ENCODE measurements at regions not wholly inside any gene's neighbourhood (a gene's known extent, or its start where the extent isn't known, plus 50 kb on each side); places are given as distances from the start of the nearest gene placed in this dataset.
A peak's percentile ranks its signal among the peaks of the same experiment; 100 is the strongest.
"Not testable (repeated sequence)": the region's sequence is repeated elsewhere in the genome, so short reads cannot be mapped to it uniquely, and the experiment has no call there.

DNA sequence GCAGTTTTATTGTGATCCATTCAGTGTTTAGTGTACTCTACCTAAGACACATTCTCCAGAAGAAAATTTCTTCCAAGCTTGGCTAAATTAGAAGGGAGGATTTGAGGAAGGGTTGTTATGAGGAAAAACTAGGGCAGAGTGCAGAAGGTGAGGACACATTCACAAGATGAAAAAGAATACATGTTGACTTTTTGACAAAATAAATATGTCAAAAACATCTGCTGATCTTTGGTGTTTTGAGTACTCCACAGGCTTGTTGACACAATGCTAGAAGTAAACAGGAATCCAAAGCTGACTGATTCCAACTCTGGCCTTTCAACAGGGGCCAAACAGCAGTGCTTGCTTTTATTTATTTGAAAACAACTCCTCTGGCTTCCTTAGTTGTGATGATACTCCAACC is 125.8 kb upstream of the SLC7A11 start:
- H3K9me3 ChIP-seq (replicated peaks; ENCODE audit: control insufficient read depth, insufficient read depth, low read length), result no peaks in the 10 kb centered on the region
- H2AFZ ChIP-seq (ENCODE audit: low read depth, low read length), result no peak overlapping the region
- no peak overlapping the region for H3K27ac ChIP-seq (ENCODE audit: insufficient read depth, low read depth, low read length)
- no peak overlapping the region for H3K4me2 ChIP-seq (ENCODE audit: insufficient read depth, low read length)
- no peaks in the 10 kb centered on the region for H3K79me2 ChIP-seq (ENCODE audit: control insufficient read depth, insufficient read depth, low read length)
- no peak overlapping the region for H3K9ac ChIP-seq (replicated peaks; ENCODE audit: extremely low read depth, insufficient read depth, low read length)
- H3K36me3 ChIP-seq (ENCODE audit: control insufficient read depth in 2 of 2, extremely low read depth in 1 of 2, insufficient read depth in 2 of 2, low read length in 2 of 2), result no peaks in the 10 kb centered on the region
- ChIA-PET POLR2A (no interaction called here), CTCF (interaction anchor here (1.0 kb wide), 1 partner anchor 12 kb away, joined by 4 read pairs; no protein-coding TSS in a partner anchor)
- no peaks in the 10 kb centered on the region for H3K4me1 ChIP-seq (ENCODE audit: control insufficient read depth, extremely low read depth, insufficient read depth, low read length)
- no peaks in the 10 kb centered on the region for H4K20me1 ChIP-seq (replicated peaks; ENCODE audit: control insufficient read depth, extremely low read depth, insufficient read depth, low read length)
- BruUV-seq (replicated peaks), result no TSS peak
- no peak overlapping the region for H3K4me3 ChIP-seq (replicated peaks in 1 of 3; ENCODE audit: insufficient read depth in 1 of 3, low read depth in 1 of 3, low read length in 3 of 3)
- DNase-seq (ENCODE audit: low read depth, low spot score), result no peak
- peak; percentile 15 for FAIRE-seq
- dilution Hi-C loops (cut with MboI; ENCODE audit: extremely low pct_ligation_motif_present, low sequenced_read_pairs) (no loop called here), intact Hi-C loops (cut with micrococcal nuclease) (no loop called here)
- TF ChIP-seq POLR2A (IDR thresholded peaks at IDR 0.05; ENCODE audit: low read depth, low read length) (no peak), MYC (IDR thresholded peaks at IDR 0.05; ENCODE audit: low read depth, low read length) (no peak), JUN (IDR thresholded peaks at IDR 0.05; ENCODE audit: borderline replicate concordance, insufficient read depth, insufficient read length, low read depth) (no peak), EZH2 (IDR thresholded peaks at IDR 0.05; ENCODE audit: borderline replicate concordance, low read depth, low read length, severe bottlenecking) (no peak), POLR2AphosphoS5 (IDR thresholded peaks at IDR 0.05; ENCODE audit: insufficient read depth, low read depth, low read length) (no peak), CTCF (IDR thresholded peaks at IDR 0.05; ENCODE audit: extremely low read depth in 1 of 2, insufficient read depth in 1 of 2, low read depth in 1 of 2, low read length in 2 of 2) (no peak), GATA2 (IDR thresholded peaks at IDR 0.05; ENCODE audit: insufficient read depth, insufficient read length, low read depth, low read length) (no peak), FOS (IDR thresholded peaks at IDR 0.05; ENCODE audit: borderline replicate concordance, insufficient read depth, low read length) (no peak)
- TF ChIP-seq, protein P1, sequence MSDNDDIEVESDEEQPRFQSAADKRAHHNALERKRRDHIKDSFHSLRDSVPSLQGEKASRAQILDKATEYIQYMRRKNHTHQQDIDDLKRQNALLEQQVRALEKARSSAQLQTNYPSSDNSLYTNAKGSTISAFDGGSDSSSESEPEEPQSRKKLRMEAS (IDR thresholded peaks at IDR 0.05; ENCODE audit: insufficient read depth, insufficient read length), result no peak
- no peaks in the 10 kb centered on the region for H3K27me3 ChIP-seq (ENCODE audit: control insufficient read depth in 2 of 2, insufficient read depth in 2 of 2, low read length in 2 of 2)
- H3K9me1 ChIP-seq (replicated peaks; ENCODE audit: control insufficient read depth, extremely low read depth, insufficient read depth, low read length), result no peaks in the 10 kb centered on the region

- H3K36me3 ChIP-seq (ENCODE audit: control insufficient read depth in 2 of 2, extremely low read depth in 1 of 2, insufficient read depth in 2 of 2, low read length in 2 of 2); H3K4me2 ChIP-seq (ENCODE audit: insufficient read depth, low read length); H3K9ac ChIP-seq (replicated peaks; ENCODE audit: extremely low read depth, insufficient read depth, low read length); H3K27ac ChIP-seq (ENCODE audit: insufficient read depth, low read depth, low read length); CTCF ChIA-PET; POLR2A ChIA-PET; H3K79me2 ChIP-seq (ENCODE audit: control insufficient read depth, insufficient read depth, low read length); H3K4me1 ChIP-seq (ENCODE audit: control insufficient read depth, extremely low read depth, insufficient read depth, low read length); FAIRE-seq; H2AFZ ChIP-seq (ENCODE audit: low read depth, low read length); H3K27me3 ChIP-seq (ENCODE audit: control insufficient read depth in 2 of 2, insufficient read depth in 2 of 2, low read length in 2 of 2); DNase-seq (ENCODE audit: low read depth, low spot score); dilution Hi-C loops (cut with MboI; ENCODE audit: extremely low pct_ligation_motif_present, low sequenced_read_pairs); BruUV-seq (replicated peaks); H3K4me3 ChIP-seq (replicated peaks in 1 of 3; ENCODE audit: insufficient read depth in 1 of 3, low read depth in 1 of 3, low read length in 3 of 3); H4K20me1 ChIP-seq (replicated peaks; ENCODE audit: control insufficient read depth, extremely low read depth, insufficient read depth, low read length); H3K9me3 ChIP-seq (replicated peaks; ENCODE audit: control insufficient read depth, insufficient read depth, low read length); H3K9me1 ChIP-seq (replicated peaks; ENCODE audit: control insufficient read depth, extremely low read depth, insufficient read depth, low read length): not testable (repeated sequence)
- intact Hi-C loops (cut with micrococcal nuclease), result loop anchor here (5.0 kb wide), 1 partner anchor 80 kb away; no protein-coding TSS in a partner anchor
Observed at GRCh38 chr4:138352446-138352845, 110.3 kb upstream of the SLC7A11 start.
